HepG2 (cell line): ENCODE measurements at regions not wholly inside any gene's neighbourhood (a gene's known extent, or its start where the extent isn't known, plus 50 kb on each side); places are given as distances from the start of the nearest gene placed in this dataset.

Source experiments
- ATAC-seq: fragments of 200-7000 bp; cut with Tn5 transposase; 3 replicates; pipeline ENCODE4 v1.9.1; 2020; ENCODE audit warnings: mild to moderate bottlenecking, moderate library complexity
- BruUV-seq: library from RNA; stranded (reverse); fragments of 400-500 nt; replicated peaks from 2 replicates; lab custom pipeline; 2021; lab: Mats Ljungman, UMichigan
- CTCF ChIA-PET: fragments of 300-600 bp; formaldehyde crosslinking; extraction: SDS; loops from one replicate; lab custom pipeline; 2021; ENCODE audit warnings: low total read pairs, inconsistent platforms, low intra/inter-chr PET ratio; lab: Yijun Ruan, JAX
- POLR2A ChIA-PET: fragments of 350-600 bp; sonication (Branson Sonifier 250); formaldehyde crosslinking; loops from one replicate; lab custom pipeline; 2020; ENCODE audit warnings: antibody characterized with exemption, inconsistent platforms; lab: Yijun Ruan, JAX
- DNase-seq: peaks from one replicate; pipeline ENCODE4 v3.0.0-alpha.2; 2015; ENCODE audit warnings: low spot score
- FAIRE-seq: peaks from 3 replicates; lab custom pipeline; 2011; peaks lifted over from hg19 to GRCh38; lab: Jason Lieb, UNC
- H2AFZ ChIP-seq: one replicate; pipeline ENCODE4 v1.6.1; 2011; ENCODE audit warnings: low read length, inconsistent platforms
- H3K27ac ChIP-seq: fragments of 300-600 bp; 3 replicates; pipeline ENCODE4 v1.8.0; 2011; ENCODE audit warnings: mixed run types, mild to moderate bottlenecking, mixed read lengths, low read length, inconsistent platforms; ENCODE audit not compliant: insufficient read depth; ENCODE audit errors: extremely low read length
- H3K27me3 ChIP-seq, 2 experiments: fragments of 200-600 bp in 1 of 2; 2 replicates in 1 of 2; 3 replicates in 1 of 2; pipeline versions ENCODE4 v1.6.0 to v1.8.0; 2011; ENCODE audit warnings: low read length in 2 of 2, mild to moderate bottlenecking in 2 of 2, moderate library complexity in 2 of 2, inconsistent platforms in 1 of 2; ENCODE audit not compliant: insufficient read depth in 2 of 2, control insufficient read depth in 1 of 2
- H3K36me3 ChIP-seq, 2 experiments: fragments of 200-600 bp in 1 of 2; replicated peaks in 1 of 2; 2 replicates in 1 of 2; 3 replicates in 1 of 2; pipeline versions ENCODE4 v1.5.1 to v1.8.0; 2011; ENCODE audit warnings: low read length in 2 of 2, inconsistent platforms in 1 of 2; ENCODE audit not compliant: insufficient read depth in 2 of 2, control insufficient read depth in 1 of 2
- H3K4me1 ChIP-seq: 2 replicates; pipeline ENCODE4 v1.5.1; 2012; ENCODE audit warnings: low read length, inconsistent platforms; ENCODE audit not compliant: insufficient read depth
- H3K4me2 ChIP-seq: 2 replicates; pipeline ENCODE4 v1.6.0; 2011; ENCODE audit warnings: low read depth, low read length, inconsistent platforms
- H3K4me3 ChIP-seq, 3 experiments: fragments of 200-600 bp in 1 of 3; sonication (generic), shearing (Covaris generic) in 1 of 3; replicated peaks in 1 of 3; 2 replicates each; pipeline ENCODE4 v1.5.1; 2011 to 2016; ENCODE audit warnings: low read length in 3 of 3, inconsistent platforms in 2 of 3, low read depth in 2 of 3, mild to moderate bottlenecking in 2 of 3, control low read depth in 1 of 3, mixed read lengths in 1 of 3; ENCODE audit not compliant: insufficient read depth in 1 of 3
- H3K79me2 ChIP-seq: one replicate; pipeline ENCODE4 v1.6.1; 2011; ENCODE audit warnings: low read length, inconsistent platforms; ENCODE audit not compliant: insufficient read depth
- H3K9ac ChIP-seq: 2 replicates; pipeline ENCODE4 v1.6.0; 2011; ENCODE audit warnings: mild to moderate bottlenecking, low read depth, low read length, inconsistent platforms; ENCODE audit not compliant: insufficient read depth
- H3K9me3 ChIP-seq: 2 replicates; pipeline ENCODE4 v1.5.1; 2012; ENCODE audit warnings: mild to moderate bottlenecking, low read length
- H4K20me1 ChIP-seq: 2 replicates; pipeline ENCODE4 v1.6.0; 2011; ENCODE audit warnings: inconsistent platforms, mild to moderate bottlenecking, low read length, moderate library complexity; ENCODE audit not compliant: insufficient read depth
- CHCHD3 ChIP-seq: sonication (generic); formaldehyde crosslinking; IDR thresholded peaks from 2 replicates; pipeline ENCODE4 v1.8.0; 2022; ENCODE audit warnings: mild to moderate bottlenecking, missing genetic modification reagents, moderate library complexity
- MAZ ChIP-seq, 2 experiments: sonication (generic) in 1 of 2; formaldehyde crosslinking in 1 of 2; IDR thresholded peaks; 2 replicates each; pipeline versions ENCODE4 v1.5.0 to v1.6.1; 2012 to 2020; ENCODE audit warnings: low read depth in 2 of 2, mild to moderate bottlenecking in 2 of 2, borderline replicate concordance in 1 of 2, improper control_type of control experiment in 1 of 2, low read length in 1 of 2, missing genetic modification reagents in 1 of 2, moderate library complexity in 1 of 2
- PAF1 ChIP-seq: IDR thresholded peaks from 2 replicates; pipeline ENCODE4 v1.6.1; 2016; ENCODE audit warnings: missing genetic modification reagents, missing compliant biosample characterization
- TBX2 ChIP-seq: sonication (generic); formaldehyde crosslinking; IDR thresholded peaks from 2 replicates; pipeline ENCODE4 v1.5.0; 2020; ENCODE audit warnings: missing genetic modification reagents, mild to moderate bottlenecking, borderline replicate concordance
- ZNF607 ChIP-seq: sonication (generic); formaldehyde crosslinking; IDR thresholded peaks from 2 replicates; pipeline ENCODE4 v1.5.1; 2020; ENCODE audit warnings: missing genetic modification reagents, mild to moderate bottlenecking, borderline replicate concordance
- WGBS: methylation state at CpG from one replicate; pipeline ENCODE4 v1.1.6; 2017; ENCODE audit warnings: low lambda C conversion rate; 5-methylcytosine and 5-hydroxymethylcytosine counted together
- in situ Hi-C: cut with HindIII; loops from 2 replicates; pipeline ENCODE4 v1.10.0; 2017; ENCODE audit warnings: low pct_unique_long_range_greater_than_20kb; ENCODE audit not compliant: extremely low pct_ligation_motif_present
- intact Hi-C: fragments of 100-400 bp; cut with micrococcal nuclease; formaldehyde crosslinking; loops from one replicate; pipeline ENCODE4 v1.10.0; 2022; ENCODE audit not compliant: unreplicated experiment
- TF ChIP-seq, protein P1 (sequence below): sonication (generic); formaldehyde crosslinking; IDR thresholded peaks from 2 replicates; pipeline ENCODE4 v1.4.0; 2020; ENCODE audit warnings: missing genetic modification reagents
- TF ChIP-seq, protein P2 (sequence below): sonication (generic); formaldehyde crosslinking; IDR thresholded peaks from 2 replicates; pipeline ENCODE4 v1.5.0; 2020; ENCODE audit warnings: mild to moderate bottlenecking, missing genetic modification reagents, borderline replicate concordance
- TF ChIP-seq, protein P3 (sequence below): sonication (generic); formaldehyde crosslinking; IDR thresholded peaks from 2 replicates; pipeline ENCODE4 v1.4.0; 2020; ENCODE audit warnings: missing genetic modification reagents

DNA sequence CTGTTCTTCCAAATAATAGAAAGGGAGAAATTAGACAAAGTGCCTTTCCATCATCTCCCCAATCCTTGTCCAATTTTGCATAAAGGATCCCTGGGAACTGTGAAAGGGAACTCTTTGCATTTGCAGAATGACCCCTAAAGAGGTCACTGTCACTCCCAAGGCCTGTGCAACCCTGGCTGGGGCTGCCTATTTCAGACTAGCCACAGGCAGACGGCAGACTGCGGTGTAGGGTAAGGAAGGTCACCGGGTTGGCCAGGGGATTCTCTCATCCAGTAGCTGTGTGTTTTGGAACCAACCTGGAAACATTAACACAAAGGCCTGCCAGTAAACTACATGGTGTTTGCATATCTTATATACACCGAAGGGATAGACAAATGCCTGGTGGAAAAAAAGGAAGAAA is 818.7 kb downstream of the BCL11A start:
- H3K27me3 ChIP-seq, result no peaks in the 10 kb centered on the region
- in situ Hi-C loops (no loop called here), intact Hi-C loops (no loop called here)
- H2AFZ ChIP-seq, result no peak overlapping the region
- ChIA-PET POLR2A (no interaction called here), CTCF (no interaction called here)
- no peak overlapping the region for H3K27ac ChIP-seq
- H3K79me2 ChIP-seq, result no peaks in the 10 kb centered on the region
- no peak overlapping the region for H3K4me3 ChIP-seq
- TF ChIP-seq CHCHD3, result no peak
- no peak for TF ChIP-seq PAF1 (CRISPR knock-in tag)
- WGBS, result 6% methylated on average over 4 of the region's 4 CpGs
- no peaks in the 10 kb centered on the region for H3K9me3 ChIP-seq
- no peaks in the 10 kb centered on the region for H4K20me1 ChIP-seq
- no TSS peak for BruUV-seq
- no peak overlapping the region for H3K4me2 ChIP-seq
- FAIRE-seq (no peak), ATAC-seq (no peak), DNase-seq (no peak)
- H3K4me1 ChIP-seq, result no peaks in the 10 kb centered on the region
- H3K9ac ChIP-seq, result no peak overlapping the region
- H3K36me3 ChIP-seq, result no peaks in the 10 kb centered on the region

DNA sequence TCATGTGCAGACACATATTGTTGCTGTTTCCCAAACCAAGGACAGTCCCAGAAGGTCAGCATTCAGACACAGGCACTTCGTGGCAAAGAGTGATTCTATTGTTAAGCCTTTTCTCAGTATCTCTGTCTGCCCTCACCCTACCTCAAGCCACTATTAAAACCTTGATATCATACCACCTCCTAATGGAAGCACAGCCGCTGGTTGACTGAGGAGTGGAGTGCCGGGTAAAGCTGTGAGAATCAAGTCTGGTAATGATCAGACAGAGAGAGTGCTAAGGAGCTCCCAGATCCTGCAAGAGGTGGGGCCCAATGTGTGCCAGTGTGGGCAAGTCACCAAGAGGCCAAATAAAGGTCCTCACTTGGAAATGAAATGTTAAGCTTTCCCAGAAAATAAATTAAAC is 819.5 kb downstream of the BCL11A start:
- ChIA-PET CTCF (no interaction called here), POLR2A (no interaction called here)
- BruUV-seq, result no TSS peak
- H4K20me1 ChIP-seq, result no peaks in the 10 kb centered on the region
- DNase-seq (no peak), FAIRE-seq (no peak), ATAC-seq (no peak)
- no peaks in the 10 kb centered on the region for H3K27me3 ChIP-seq
- no peak overlapping the region for H2AFZ ChIP-seq
- H3K9me3 ChIP-seq, result no peaks in the 10 kb centered on the region
- no peaks in the 10 kb centered on the region for H3K4me1 ChIP-seq
- H3K4me3 ChIP-seq, result no peak overlapping the region
- H3K9ac ChIP-seq, result no peak overlapping the region
- WGBS, result 32% methylated on average over 3 of the region's 3 CpGs
- H3K36me3 ChIP-seq, result no peaks in the 10 kb centered on the region
- H3K27ac ChIP-seq, result no peak overlapping the region
- intact Hi-C loops, result no loop called here
- in situ Hi-C loops, result no loop called here
- no peaks in the 10 kb centered on the region for H3K79me2 ChIP-seq
- H3K4me2 ChIP-seq, result no peak overlapping the region
- TF ChIP-seq, protein P1, sequence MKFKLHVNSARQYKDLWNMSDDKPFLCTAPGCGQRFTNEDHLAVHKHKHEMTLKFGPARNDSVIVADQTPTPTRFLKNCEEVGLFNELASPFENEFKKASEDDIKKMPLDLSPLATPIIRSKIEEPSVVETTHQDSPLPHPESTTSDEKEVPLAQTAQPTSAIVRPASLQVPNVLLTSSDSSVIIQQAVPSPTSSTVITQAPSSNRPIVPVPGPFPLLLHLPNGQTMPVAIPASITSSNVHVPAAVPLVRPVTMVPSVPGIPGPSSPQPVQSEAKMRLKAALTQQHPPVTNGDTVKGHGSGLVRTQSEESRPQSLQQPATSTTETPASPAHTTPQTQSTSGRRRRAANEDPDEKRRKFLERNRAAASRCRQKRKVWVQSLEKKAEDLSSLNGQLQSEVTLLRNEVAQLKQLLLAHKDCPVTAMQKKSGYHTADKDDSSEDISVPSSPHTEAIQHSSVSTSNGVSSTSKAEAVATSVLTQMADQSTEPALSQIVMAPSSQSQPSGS (CRISPR knock-in tag), result no peak
- no peak for TF ChIP-seq MAZ (IDR thresholded peaks at IDR 0.05; ENCODE audit: borderline replicate concordance, low read depth, low read length)
- no peak for TF ChIP-seq MAZ (CRISPR knock-in tag; IDR thresholded peaks at IDR 0.05; ENCODE audit: low read depth)
- no peak for TF ChIP-seq ZNF607 (CRISPR knock-in tag)
- no peak for TF ChIP-seq TBX2
- TF ChIP-seq, protein P2, sequence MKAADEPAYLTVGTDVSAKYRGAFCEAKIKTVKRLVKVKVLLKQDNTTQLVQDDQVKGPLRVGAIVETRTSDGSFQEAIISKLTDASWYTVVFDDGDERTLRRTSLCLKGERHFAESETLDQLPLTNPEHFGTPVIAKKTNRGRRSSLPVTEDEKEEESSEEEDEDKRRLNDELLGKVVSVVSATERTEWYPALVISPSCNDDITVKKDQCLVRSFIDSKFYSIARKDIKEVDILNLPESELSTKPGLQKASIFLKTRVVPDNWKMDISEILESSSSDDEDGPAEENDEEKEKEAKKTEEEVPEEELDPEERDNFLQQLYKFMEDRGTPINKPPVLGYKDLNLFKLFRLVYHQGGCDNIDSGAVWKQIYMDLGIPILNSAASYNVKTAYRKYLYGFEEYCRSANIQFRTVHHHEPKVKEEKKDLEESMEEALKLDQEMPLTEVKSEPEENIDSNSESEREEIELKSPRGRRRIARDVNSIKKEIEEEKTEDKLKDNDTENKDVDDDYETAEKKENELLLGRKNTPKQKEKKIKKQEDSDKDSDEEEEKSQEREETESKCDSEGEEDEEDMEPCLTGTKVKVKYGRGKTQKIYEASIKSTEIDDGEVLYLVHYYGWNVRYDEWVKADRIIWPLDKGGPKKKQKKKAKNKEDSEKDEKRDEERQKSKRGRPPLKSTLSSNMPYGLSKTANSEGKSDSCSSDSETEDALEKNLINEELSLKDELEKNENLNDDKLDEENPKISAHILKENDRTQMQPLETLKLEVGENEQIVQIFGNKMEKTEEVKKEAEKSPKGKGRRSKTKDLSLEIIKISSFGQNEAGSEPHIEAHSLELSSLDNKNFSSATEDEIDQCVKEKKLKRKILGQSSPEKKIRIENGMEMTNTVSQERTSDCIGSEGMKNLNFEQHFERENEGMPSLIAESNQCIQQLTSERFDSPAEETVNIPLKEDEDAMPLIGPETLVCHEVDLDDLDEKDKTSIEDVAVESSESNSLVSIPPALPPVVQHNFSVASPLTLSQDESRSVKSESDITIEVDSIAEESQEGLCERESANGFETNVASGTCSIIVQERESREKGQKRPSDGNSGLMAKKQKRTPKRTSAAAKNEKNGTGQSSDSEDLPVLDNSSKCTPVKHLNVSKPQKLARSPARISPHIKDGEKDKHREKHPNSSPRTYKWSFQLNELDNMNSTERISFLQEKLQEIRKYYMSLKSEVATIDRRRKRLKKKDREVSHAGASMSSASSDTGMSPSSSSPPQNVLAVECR (CRISPR knock-in tag), result no peak
- TF ChIP-seq, protein P3, sequence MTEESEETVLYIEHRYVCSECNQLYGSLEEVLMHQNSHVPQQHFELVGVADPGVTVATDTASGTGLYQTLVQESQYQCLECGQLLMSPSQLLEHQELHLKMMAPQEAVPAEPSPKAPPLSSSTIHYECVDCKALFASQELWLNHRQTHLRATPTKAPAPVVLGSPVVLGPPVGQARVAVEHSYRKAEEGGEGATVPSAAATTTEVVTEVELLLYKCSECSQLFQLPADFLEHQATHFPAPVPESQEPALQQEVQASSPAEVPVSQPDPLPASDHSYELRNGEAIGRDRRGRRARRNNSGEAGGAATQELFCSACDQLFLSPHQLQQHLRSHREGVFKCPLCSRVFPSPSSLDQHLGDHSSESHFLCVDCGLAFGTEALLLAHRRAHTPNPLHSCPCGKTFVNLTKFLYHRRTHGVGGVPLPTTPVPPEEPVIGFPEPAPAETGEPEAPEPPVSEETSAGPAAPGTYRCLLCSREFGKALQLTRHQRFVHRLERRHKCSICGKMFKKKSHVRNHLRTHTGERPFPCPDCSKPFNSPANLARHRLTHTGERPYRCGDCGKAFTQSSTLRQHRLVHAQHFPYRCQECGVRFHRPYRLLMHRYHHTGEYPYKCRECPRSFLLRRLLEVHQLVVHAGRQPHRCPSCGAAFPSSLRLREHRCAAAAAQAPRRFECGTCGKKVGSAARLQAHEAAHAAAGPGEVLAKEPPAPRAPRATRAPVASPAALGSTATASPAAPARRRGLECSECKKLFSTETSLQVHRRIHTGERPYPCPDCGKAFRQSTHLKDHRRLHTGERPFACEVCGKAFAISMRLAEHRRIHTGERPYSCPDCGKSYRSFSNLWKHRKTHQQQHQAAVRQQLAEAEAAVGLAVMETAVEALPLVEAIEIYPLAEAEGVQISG (CRISPR knock-in tag), result no peak
